Vagina (tissue), 2 donors: ENCODE measurements at regions not wholly inside any gene's neighbourhood (a gene's known extent, or its start where the extent isn't known, plus 50 kb on each side); places are given as distances from the start of the nearest gene placed in this dataset.

Experiments used
- DNase-seq, 2 donors: peaks; one replicate each; pipeline ENCODE4 v3.0.0-alpha.2; 2017; ENCODE audit errors: extremely low spot score in 2 of 2
- H3K27ac ChIP-seq: fragments of 200-600 bp; sonication (generic); one replicate; pipeline ENCODE4 v1.5.1; 2019
- H3K27me3 ChIP-seq: fragments of 200-600 bp; sonication (generic); one replicate; pipeline ENCODE4 v1.5.1; 2019
- H3K36me3 ChIP-seq, 2 donors: fragments of 200-600 bp; sonication (generic); one replicate each; pipeline ENCODE4 v1.5.1; 2017 to 2019
- H3K4me1 ChIP-seq: fragments of 200-600 bp; sonication (generic); one replicate; pipeline ENCODE4 v1.5.1; 2019
- H3K4me3 ChIP-seq, 2 donors: fragments of 200-600 bp; sonication (generic); 1 replicate in 1 of 2; 2 replicates in 1 of 2; pipeline ENCODE4 v1.5.1; 2016 to 2019
- H3K9me3 ChIP-seq: fragments of 200-600 bp; sonication (generic); one replicate; pipeline ENCODE4 v1.5.1; 2019
- POLR2A ChIP-seq, 2 donors: fragments of 450-650 bp; IDR thresholded peaks; one replicate each; pipeline ENCODE4 v1.6.1; 2017; ENCODE audit warnings: antibody characterized with exemption in 2 of 2, mild to moderate bottlenecking in 2 of 2, moderate library complexity in 2 of 2
- POLR2AphosphoS5 ChIP-seq, 2 donors: sonication (generic); formaldehyde crosslinking; IDR thresholded peaks; one replicate each; pipeline ENCODE4 v1.9.0; 2017; ENCODE audit warnings: antibody characterized with exemption in 2 of 2, mild to moderate bottlenecking in 2 of 2, low read depth in 1 of 2; ENCODE audit not compliant: insufficient read depth in 1 of 2
- intact Hi-C: fragments of 100-400 bp; cut with DNase I; formaldehyde crosslinking; loops from one replicate; pipeline ENCODE4 v1.15.1; 2023
- TF ChIP-seq, protein P1 (sequence below), 3 experiments: fragments of 450-650 bp in 2 of 3; fragments of 200-600 bp in 1 of 3; sonication (generic) in 1 of 3; IDR thresholded peaks; one replicate each; pipeline ENCODE4 v1.5.1; 2017 to 2019; ENCODE audit warnings: antibody characterized with exemption in 3 of 3, mild to moderate bottlenecking in 2 of 3, moderate library complexity in 2 of 3

DNA sequence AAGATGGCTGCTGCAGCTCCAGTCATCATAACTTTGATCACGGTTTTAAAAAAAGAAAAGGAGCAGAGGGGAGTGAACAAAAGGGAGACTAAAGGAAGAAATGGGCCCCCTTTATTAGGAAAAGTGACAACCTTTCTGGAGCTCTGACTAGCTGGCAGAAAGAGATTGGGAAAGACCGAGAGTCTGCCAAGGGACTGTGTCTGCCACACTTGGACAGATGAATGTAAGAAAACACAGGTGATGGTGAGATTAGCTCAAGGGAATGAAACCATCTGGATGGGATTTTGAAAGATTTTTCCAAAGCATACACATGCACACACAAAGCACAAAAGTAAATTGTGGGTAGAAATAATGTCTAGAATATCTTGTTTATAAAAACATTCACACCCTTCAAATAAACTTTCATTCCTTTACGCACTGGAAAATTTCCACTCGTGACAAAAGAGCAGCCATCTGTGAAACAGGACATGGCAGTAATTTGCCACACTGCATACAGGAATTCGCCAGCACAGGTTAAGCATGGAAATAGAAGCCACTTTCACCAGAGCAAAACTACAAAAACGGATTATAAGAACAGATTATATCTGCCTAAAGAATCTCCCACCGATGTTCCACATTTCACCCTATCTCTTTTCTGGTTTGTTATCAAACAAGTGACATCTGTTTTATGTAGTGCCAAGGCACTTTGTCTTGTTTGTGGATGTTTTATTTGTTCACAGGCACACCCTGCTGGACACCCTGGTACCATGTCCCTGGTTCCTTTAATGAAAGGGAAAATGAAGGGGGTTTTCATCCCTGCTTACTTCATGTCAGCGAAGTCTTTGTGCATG lies 819.5 kb downstream of the DIAPH3 start:
- H3K4me3 ChIP-seq: no peak overlapping the region
- no peak for DNase-seq
- no peaks in the 10 kb centered on the region for H3K36me3 ChIP-seq
- TF ChIP-seq, protein P1, sequence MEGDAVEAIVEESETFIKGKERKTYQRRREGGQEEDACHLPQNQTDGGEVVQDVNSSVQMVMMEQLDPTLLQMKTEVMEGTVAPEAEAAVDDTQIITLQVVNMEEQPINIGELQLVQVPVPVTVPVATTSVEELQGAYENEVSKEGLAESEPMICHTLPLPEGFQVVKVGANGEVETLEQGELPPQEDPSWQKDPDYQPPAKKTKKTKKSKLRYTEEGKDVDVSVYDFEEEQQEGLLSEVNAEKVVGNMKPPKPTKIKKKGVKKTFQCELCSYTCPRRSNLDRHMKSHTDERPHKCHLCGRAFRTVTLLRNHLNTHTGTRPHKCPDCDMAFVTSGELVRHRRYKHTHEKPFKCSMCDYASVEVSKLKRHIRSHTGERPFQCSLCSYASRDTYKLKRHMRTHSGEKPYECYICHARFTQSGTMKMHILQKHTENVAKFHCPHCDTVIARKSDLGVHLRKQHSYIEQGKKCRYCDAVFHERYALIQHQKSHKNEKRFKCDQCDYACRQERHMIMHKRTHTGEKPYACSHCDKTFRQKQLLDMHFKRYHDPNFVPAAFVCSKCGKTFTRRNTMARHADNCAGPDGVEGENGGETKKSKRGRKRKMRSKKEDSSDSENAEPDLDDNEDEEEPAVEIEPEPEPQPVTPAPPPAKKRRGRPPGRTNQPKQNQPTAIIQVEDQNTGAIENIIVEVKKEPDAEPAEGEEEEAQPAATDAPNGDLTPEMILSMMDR (IDR thresholded peaks at IDR 0.05): no peak
- TF ChIP-seq POLR2AphosphoS5 (IDR thresholded peaks at IDR 0.05; ENCODE audit: insufficient read depth in 1 of 2, low read depth in 1 of 2) (no peak), POLR2A (IDR thresholded peaks at IDR 0.05) (no peak)
- H3K27ac ChIP-seq: no peak overlapping the region
- no peaks in the 10 kb centered on the region for H3K27me3 ChIP-seq
- no peaks in the 10 kb centered on the region for H3K9me3 ChIP-seq
- no peaks in the 10 kb centered on the region for H3K4me1 ChIP-seq
- intact Hi-C loops: no loop called here

DNA sequence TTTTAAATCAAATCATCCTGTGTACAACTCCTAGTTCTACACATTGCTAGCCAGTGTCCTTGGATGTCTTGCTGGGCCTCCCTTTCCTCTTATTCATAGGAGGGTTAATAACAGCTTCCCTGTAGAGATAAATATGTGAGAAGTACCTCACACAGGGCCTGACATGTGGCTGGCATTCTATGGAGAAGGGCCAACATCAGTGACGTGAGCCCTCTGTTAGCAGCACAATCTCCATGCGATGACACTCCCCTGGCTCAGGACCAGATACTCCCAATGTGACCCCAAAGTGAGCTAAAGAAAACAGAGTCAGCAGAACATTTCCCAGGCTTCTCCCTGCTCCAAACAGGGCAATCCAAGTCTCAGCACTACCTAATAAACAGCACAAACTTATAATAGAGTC lies 818.4 kb downstream of the DIAPH3 start:
- intact Hi-C loops: loop anchor here (5.0 kb wide), 1 partner anchor 58 kb away; no protein-coding TSS in a partner anchor
- no peaks in the 10 kb centered on the region for H3K4me1 ChIP-seq
- H3K36me3 ChIP-seq: no peaks in the 10 kb centered on the region
- no peak overlapping the region for H3K4me3 ChIP-seq
- TF ChIP-seq POLR2AphosphoS5 (IDR thresholded peaks at IDR 0.05; ENCODE audit: insufficient read depth in 1 of 2, low read depth in 1 of 2): no peak
- TF ChIP-seq, protein P1 (IDR thresholded peaks at IDR 0.05): no peak
- no peak for TF ChIP-seq POLR2A (IDR thresholded peaks at IDR 0.05)
- no peaks in the 10 kb centered on the region for H3K27me3 ChIP-seq
- no peak for DNase-seq
- H3K27ac ChIP-seq: no peak overlapping the region
- H3K9me3 ChIP-seq: no peaks in the 10 kb centered on the region

DNA sequence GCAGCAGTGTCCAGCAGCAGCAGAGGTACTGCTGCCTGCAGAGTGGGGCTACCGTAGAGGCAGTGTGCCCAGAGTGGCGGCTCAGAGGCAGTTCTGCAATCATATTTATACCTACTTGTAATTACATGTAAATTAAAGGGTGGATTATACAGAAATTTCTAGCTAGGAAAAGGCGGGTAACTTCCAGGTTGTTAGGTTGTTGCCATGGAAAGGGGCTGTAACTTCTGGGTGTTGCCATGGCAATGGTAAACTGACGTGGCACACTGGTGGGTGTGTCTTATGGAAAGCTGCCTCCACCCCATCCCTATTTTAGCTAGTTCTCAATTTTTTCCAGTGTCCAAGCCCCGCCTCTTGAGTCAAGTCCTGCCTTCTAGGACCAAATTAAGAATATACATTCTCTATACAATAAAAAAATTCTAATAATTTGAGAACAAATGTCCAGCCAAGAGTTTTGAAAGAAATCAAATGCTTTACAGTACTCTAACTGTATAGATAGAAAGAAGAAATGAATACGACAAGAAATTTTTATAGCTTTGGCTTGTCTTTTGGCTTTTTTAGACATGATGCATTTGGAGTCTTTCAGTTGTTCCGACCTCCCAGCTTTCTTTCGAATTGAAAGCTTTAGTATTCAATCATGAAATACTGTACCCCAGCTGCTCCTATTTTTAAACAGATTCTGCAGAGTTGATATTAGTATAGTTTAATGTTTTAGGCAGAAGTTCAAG lies 816.6 kb downstream of the DIAPH3 start:
- Histone ChIP-seq H3K27me3 (no peaks in the 10 kb centered on the region), H3K4me1 (no peaks in the 10 kb centered on the region), H3K4me3 (no peak overlapping the region), H3K36me3 (no peaks in the 10 kb centered on the region), H3K9me3 (no peaks in the 10 kb centered on the region), H3K27ac (no peak overlapping the region)
- no peak for TF ChIP-seq POLR2AphosphoS5 (IDR thresholded peaks at IDR 0.05; ENCODE audit: insufficient read depth in 1 of 2, low read depth in 1 of 2)
- TF ChIP-seq, protein P1 (IDR thresholded peaks at IDR 0.05): no peak
- TF ChIP-seq POLR2A (IDR thresholded peaks at IDR 0.05): no peak
- no peak for DNase-seq
- intact Hi-C loops: loop anchor here (5.0 kb wide), 1 partner anchor 60 kb away; no protein-coding TSS in a partner anchor

DNA sequence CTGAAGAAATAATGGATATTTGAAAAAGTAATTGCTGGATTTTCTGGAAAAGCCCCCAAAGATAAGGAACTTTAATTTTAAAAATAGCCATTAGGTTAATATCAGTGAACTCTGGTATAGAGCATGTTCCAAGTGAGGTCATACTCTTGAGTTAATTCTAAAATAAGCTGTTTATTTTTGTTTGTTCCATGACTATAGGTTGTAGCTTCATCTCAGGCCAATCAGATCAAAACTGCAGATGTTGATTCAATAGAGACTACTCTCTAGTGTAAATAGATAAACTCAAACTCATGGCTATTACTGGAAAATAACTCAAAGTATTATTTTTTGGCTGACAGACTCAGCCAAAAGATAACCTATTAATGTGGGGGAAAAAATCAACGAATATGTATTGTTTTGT lies 815.1 kb downstream of the DIAPH3 start:
- Histone ChIP-seq H3K27me3 (no peaks in the 10 kb centered on the region), H3K4me3 (no peak overlapping the region), H3K4me1 (no peaks in the 10 kb centered on the region), H3K27ac (no peak overlapping the region), H3K9me3 (no peaks in the 10 kb centered on the region), H3K36me3 (no peaks in the 10 kb centered on the region)
- DNase-seq: no peak
- intact Hi-C loops: loop anchor here (5.0 kb wide), 1 partner anchor 61 kb away; no protein-coding TSS in a partner anchor
- no peak for TF ChIP-seq POLR2AphosphoS5 (IDR thresholded peaks at IDR 0.05; ENCODE audit: insufficient read depth in 1 of 2, low read depth in 1 of 2)
- no peak for TF ChIP-seq POLR2A (IDR thresholded peaks at IDR 0.05)
- TF ChIP-seq, protein P1 (IDR thresholded peaks at IDR 0.05): no peak
